Stomach (tissue), 4 donors: ENCODE measurements at regions not wholly inside any gene's neighbourhood (a gene's known extent, or its start where the extent isn't known, plus 50 kb on each side); places are given as distances from the start of the nearest gene placed in this dataset.

Experiments
- EP300 ChIP-seq: sonication (generic); formaldehyde crosslinking; IDR thresholded peaks from one replicate; pipeline ENCODE4 v1.6.1; 2017; ENCODE audit warnings: antibody characterized with exemption
- POLR2A ChIP-seq, 4 donors: fragments of 450-650 bp; IDR thresholded peaks; one replicate each; pipeline ENCODE4 v1.6.1; 2016; ENCODE audit warnings: antibody characterized with exemption in 4 of 4, control low read depth in 2 of 4, mild to moderate bottlenecking in 1 of 4, moderate library complexity in 1 of 4
- POLR2AphosphoS5 ChIP-seq, 3 donors: sonication (generic); formaldehyde crosslinking; IDR thresholded peaks; one replicate each; pipeline ENCODE4 v1.6.1; 2016; ENCODE audit warnings: antibody characterized with exemption in 3 of 3
- TF ChIP-seq, protein P1 (sequence below), 7 experiments: fragments of 450-650 bp in 4 of 7; fragments of 200-600 bp in 3 of 7; sonication (generic) in 3 of 7; IDR thresholded peaks; one replicate each; pipeline ENCODE4 v1.5.1; 2016 to 2019; ENCODE audit warnings: antibody characterized with exemption in 7 of 7, control low read depth in 2 of 7, mild to moderate bottlenecking in 1 of 7

DNA sequence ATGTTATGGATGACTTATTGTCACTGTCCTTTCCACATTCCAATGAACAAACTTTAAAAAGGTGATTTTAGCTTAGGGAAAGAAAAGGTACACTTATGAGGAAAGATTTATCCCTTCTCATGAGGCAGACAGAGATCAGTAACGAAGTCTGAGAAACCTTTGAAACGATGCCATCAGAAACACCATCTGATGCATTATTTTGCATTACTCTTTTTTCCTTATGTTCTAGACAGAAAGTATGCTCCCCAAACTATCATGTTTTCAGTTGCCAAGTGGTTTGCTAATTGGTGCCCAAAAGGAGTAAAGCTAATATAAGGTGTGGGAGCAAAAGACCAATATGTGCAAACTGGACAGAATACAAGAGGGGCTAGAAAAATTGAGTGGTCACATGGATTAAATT, 397.7 kb upstream of the RIOK2 start:
- no peak for TF ChIP-seq POLR2AphosphoS5 (IDR thresholded peaks at IDR 0.05)
- TF ChIP-seq, protein P1, sequence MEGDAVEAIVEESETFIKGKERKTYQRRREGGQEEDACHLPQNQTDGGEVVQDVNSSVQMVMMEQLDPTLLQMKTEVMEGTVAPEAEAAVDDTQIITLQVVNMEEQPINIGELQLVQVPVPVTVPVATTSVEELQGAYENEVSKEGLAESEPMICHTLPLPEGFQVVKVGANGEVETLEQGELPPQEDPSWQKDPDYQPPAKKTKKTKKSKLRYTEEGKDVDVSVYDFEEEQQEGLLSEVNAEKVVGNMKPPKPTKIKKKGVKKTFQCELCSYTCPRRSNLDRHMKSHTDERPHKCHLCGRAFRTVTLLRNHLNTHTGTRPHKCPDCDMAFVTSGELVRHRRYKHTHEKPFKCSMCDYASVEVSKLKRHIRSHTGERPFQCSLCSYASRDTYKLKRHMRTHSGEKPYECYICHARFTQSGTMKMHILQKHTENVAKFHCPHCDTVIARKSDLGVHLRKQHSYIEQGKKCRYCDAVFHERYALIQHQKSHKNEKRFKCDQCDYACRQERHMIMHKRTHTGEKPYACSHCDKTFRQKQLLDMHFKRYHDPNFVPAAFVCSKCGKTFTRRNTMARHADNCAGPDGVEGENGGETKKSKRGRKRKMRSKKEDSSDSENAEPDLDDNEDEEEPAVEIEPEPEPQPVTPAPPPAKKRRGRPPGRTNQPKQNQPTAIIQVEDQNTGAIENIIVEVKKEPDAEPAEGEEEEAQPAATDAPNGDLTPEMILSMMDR (IDR thresholded peaks at IDR 0.05) = no peak
- no peak for TF ChIP-seq POLR2A (IDR thresholded peaks at IDR 0.05)
- TF ChIP-seq EP300 = no peak
